Body of pancreas (tissue), 4 donors: ENCODE measurements at regions not wholly inside any gene's neighbourhood (a gene's known extent, or its start where the extent isn't known, plus 50 kb on each side); places are given as distances from the start of the nearest gene placed in this dataset.
"Not testable (repeated sequence)": the region's sequence is repeated elsewhere in the genome, so short reads cannot be mapped to it uniquely, and the experiment has no call there.

Experiments
- POLR2A ChIP-seq, 3 donors: fragments of 450-650 bp; IDR thresholded peaks; one replicate each; pipeline ENCODE4 v1.6.1; 2016; ENCODE audit warnings: antibody characterized with exemption in 3 of 3, mild to moderate bottlenecking in 2 of 3
- TF ChIP-seq, protein P1 (sequence below), 7 experiments: fragments of 450-650 bp in 4 of 7; fragments of 200-600 bp in 3 of 7; sonication (generic) in 3 of 7; IDR thresholded peaks; one replicate each; pipeline ENCODE4 v1.5.1; 2016 to 2019; ENCODE audit warnings: antibody characterized with exemption in 7 of 7

DNA sequence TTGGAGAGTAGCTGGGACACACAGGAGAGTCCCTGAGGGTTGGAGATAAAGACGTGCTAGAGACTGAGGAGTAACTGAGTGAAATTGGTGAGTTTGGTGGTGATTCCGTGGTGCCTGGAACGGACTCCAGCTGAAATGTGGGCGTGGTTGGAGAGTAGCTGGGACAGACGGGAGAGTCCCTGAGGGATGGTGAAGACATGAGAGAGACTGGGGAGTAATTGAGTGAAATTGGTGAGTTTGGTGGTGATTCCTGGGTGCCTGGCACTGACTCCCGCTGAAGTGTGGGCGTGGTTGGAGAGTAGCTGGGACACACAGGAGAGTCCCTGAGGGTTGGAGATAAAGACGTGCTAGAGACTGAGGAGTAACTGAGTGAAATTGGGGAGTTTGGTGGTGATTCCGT is 3712.5 kb upstream of the OR11H1 start:
- TF ChIP-seq, protein P1, sequence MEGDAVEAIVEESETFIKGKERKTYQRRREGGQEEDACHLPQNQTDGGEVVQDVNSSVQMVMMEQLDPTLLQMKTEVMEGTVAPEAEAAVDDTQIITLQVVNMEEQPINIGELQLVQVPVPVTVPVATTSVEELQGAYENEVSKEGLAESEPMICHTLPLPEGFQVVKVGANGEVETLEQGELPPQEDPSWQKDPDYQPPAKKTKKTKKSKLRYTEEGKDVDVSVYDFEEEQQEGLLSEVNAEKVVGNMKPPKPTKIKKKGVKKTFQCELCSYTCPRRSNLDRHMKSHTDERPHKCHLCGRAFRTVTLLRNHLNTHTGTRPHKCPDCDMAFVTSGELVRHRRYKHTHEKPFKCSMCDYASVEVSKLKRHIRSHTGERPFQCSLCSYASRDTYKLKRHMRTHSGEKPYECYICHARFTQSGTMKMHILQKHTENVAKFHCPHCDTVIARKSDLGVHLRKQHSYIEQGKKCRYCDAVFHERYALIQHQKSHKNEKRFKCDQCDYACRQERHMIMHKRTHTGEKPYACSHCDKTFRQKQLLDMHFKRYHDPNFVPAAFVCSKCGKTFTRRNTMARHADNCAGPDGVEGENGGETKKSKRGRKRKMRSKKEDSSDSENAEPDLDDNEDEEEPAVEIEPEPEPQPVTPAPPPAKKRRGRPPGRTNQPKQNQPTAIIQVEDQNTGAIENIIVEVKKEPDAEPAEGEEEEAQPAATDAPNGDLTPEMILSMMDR (IDR thresholded peaks at IDR 0.05), result not testable (repeated sequence)
- not testable (repeated sequence) for TF ChIP-seq POLR2A (IDR thresholded peaks at IDR 0.05)
